NCI-H146 treated with DMSO at 0.1 percent for 48 hours (cell line): ENCODE measurements at regions not wholly inside any gene's neighbourhood (a gene's known extent, or its start where the extent isn't known, plus 50 kb on each side); places are given as distances from the start of the nearest gene placed in this dataset.
"Not testable (repeated sequence)": the region's sequence is repeated elsewhere in the genome, so short reads cannot be mapped to it uniquely, and the experiment has no call there.

Experiments used
- DNase-seq: peaks from one replicate; lab custom pipeline; 2025; ENCODE audit not compliant: unreplicated experiment; lab: John Stamatoyannopoulos, UW

GRCh38 chr22:35475545-35475944 lies 65.1 kb upstream of the RASD2 start:
- DNase-seq = no peak

DNA sequence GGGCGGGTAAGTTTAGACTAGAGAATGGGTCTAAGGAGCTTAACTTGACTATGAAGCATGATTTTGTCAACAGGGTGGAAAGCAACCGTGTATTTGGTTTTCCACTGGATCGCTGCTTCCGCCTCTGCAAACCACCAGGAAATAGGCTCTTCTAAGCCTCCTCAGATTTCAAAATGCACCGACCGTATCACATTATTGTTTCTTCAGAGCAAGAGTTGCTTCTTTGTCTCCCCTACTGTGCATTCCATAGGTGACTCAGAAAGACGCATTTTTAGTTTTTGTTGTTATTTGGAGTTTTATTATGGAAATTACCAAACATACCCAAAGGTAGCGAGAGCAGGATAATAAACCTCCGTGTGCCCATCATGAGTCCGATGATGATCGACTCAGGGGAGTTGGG lies 64.3 kb upstream of the RASD2 start:
- no peak for DNase-seq

- DNase-seq = peak; percentile 39
These were observed 62.6 kb upstream of the RASD2 start for GRCh38 chr22:35477911-35478582.

- DNase-seq = no peak
These were observed 62.0 kb upstream of the RASD2 start for GRCh38 chr22:35478633-35479107.

DNA sequence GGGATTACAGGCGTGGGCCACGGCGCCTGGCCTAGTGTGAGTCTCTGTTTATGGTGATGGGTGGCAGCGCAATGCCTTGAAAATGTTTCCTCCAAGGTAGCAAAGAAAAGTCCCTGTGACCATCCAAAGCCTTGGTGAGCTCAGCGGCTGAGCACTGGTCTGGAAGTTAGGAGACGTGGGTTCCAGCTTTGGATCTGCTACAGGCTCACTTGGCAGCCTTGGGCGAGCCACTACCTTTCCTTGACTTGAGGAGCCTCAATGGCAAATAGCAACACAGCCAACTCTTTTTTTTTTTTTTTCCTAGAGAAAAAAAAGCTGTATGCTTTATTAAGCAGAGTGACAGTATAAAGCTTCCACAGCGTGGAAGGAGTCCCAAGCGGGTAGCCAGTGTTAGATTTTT lies 61.3 kb upstream of the RASD2 start:
- DNase-seq = no peak

- DNase-seq = no peak
These were observed 60.6 kb upstream of the RASD2 start for GRCh38 chr22:35479985-35480550.

DNA sequence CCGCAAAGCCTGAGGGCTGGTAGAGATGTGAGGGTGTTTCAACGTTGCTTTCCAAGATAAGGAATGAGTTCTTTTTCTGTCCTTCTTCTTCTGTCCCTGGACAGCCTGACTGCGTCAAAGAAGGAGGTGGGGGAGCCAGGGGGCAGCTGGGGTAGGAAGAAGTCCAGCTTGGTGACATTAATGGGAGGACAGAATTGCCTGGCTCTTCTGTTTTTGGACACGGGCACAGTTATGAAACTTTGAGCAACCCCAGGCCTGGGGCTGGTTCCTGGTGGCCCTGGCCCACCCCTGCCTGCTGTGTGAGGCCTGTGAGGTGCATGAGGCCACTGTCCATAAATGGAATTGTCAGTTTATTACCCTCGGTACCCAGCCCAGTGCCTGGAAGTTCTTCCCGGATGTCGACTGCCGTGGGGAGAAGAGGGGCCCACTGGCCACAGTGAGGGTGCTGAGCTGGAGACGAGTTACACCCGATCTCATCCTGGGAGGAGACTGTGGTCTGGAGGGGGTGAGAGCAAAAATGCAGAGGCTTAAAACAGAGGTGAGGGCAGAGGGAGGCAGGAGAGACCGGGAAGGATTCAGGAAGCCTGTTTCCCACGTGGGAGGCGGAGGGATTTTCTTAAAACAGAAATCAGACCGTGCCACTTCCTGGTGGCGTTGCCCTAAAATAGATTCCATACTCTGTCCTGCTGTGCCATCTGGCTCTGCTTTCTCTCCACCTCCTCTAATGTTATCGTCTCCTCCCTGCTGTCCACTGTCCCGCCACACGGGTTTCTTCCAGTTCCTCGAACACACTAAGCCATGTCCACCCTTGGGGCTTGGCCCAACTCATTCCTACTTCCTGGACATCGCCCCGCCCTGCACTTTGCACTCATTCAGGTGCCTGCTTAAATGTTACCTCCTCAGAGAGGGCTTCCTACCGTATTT lies 59.7 kb upstream of the RASD2 start:
- DNase-seq = no peak

GRCh38 chr22:35482311-35482710 lies 58.3 kb upstream of the RASD2 start:
- DNase-seq = no peak

- DNase-seq = no peak
These were observed 57.7 kb upstream of the RASD2 start for GRCh38 chr22:35482974-35483373.

- DNase-seq = no peak
These were observed 56.9 kb upstream of the RASD2 start for GRCh38 chr22:35483730-35484129.

DNA sequence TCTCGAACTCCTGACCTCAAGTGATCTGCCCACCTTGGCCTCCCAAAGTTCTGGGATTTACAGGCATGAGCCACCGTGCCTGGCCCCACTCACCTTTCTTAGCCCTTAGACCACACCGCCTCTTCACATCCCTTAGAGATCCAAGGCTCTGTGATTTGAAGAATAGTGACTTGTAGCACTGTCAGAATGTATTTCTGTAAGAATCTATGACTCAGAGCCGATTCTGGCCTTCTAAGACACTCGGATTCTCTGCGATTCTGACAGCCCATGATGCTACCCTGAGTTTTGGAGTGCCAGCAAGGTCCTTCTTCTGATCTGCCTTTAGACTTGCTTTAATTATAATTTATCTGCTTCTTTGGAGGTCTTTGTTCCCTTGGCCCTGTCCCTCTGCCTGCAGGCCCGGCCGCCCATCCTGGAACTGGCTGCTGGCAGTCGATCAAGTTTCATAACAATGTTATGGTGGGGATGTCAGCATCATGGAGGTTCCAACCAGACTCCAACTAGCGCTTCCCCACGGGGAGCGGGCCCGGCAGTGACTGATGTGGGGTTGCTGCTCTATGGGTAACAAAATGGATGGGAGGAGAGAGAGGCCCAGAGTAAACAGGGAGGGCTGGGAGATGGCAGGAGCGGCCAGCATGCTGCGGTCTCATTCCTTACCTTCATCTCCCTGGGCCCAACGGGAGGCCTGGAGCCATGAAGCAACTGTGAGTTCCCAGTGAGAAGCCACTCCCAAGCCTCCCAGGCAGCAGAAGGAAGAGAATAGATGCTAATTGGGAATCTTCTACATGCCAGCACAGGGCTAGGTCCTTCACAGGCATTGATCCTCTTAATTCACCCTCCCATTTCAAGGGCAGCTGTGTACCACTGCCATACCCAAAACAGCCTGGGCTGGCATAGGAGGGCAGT lies 55.7 kb upstream of the RASD2 start:
- DNase-seq = no peak

GRCh38 chr22:35486116-35486631 lies 54.5 kb upstream of the RASD2 start:
- DNase-seq = no peak

DNA sequence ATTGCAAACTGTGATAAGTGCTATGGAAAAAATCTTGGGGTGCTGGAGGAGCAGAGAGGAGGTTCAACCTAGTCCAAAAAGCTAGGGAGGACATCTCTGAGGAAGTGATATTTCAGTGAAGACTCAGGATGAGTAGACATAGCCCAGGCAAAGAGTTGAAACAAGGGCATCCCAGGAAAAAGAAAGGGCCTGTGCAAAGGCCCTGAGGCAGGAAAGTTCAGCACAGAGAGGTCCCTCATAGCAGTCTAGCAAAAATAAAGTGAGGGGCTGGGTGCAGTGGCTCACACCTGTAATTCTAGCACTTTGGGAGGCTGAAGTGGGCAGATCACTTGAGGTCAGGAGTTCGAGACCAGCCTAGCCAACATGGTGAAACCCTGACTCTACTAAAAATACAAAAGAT lies 53.0 kb upstream of the RASD2 start:
- not testable (repeated sequence) for DNase-seq

DNA sequence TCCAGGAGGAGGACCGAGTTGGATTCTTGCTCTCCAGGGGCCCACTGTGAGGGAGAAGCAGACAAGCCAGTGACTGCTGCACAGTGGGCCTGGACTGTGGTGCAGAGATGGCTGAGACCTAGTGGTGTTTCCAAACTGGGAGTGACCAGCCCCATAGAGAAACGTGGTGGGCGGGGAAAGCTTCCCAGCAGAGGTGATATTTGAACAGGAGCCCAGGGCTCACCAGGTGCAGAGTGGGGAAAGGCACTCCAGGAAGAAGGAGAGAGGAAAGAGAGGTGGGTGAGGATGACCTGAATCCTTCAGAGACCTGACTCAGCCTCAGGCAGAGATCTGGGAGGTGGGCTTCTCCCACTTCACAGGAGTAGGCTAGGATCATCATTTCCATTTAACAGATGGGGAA lies 52.1 kb upstream of the RASD2 start:
- DNase-seq = peak; percentile 62

GRCh38 chr22:35489239-35489638 lies 51.4 kb upstream of the RASD2 start:
- peak; percentile 14 for DNase-seq
